ENCODE measurements at regions not wholly inside any gene's neighbourhood (a gene's known extent, or its start where the extent isn't known, plus 50 kb on each side); places are given as distances from the start of the nearest gene placed in this dataset.

DNA sequence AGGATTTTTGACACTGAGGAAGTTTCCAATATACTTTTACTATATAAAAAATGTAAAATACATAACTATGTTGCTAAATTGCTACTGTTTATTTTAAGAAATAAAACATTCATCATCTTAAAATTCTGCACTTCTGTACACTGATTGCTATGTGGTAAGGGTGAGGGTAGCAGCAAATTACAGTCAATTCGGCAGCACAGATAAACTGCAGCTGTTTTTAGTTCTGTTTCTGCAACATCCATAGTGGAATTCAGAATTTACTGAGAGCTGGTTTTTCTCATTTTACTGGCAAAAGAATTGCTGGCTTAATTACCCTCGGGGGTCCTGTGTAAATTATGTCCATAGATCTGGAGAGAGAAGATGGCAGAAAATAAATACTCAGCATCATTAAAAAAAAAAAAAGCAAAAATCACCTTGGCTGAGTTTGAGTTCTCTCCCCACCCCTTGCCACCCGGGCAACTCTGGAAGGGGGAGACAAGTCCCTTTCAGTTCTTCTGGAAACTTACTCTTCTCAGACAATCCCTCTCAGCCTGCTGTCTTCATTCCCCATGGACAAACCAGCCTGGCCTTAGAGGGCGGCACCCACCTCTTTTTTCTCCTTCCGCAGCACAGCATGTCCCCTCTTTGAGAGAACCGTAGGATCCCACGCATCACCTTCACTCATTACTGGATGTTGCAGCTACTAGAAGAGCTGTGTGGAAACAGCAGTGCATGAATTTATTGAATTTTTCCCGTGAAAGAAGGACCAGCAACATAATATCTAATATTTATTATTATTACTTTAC lies 501.1 kb upstream of the CELF2 start:
- TF ChIP-seq POLR2A (IDR thresholded peaks at IDR 0.05; ENCODE audit: low read length), result no peak
- TF ChIP-seq GATA1 (IDR thresholded peaks at IDR 0.05; ENCODE audit: low read depth, low read length), result no peak
